ENCODE measurements at regions not wholly inside any gene's neighbourhood (a gene's known extent, or its start where the extent isn't known, plus 50 kb on each side); places are given as distances from the start of the nearest gene placed in this dataset.

- TF ChIP-seq CTCF (conservative IDR thresholded peaks at IDR 0.05; ENCODE audit: low read depth, low read length) = no peak
- no peak for TF ChIP-seq EZH2 (IDR thresholded peaks at IDR 0.05; ENCODE audit: borderline replicate concordance, low read depth, low read length, poor library complexity, severe bottlenecking)
Measured at GRCh38 chr3:102378216-102378615, 56.6 kb upstream of the ZPLD1 start.

Data from A673 (cell line).